IPS-20b (cell line): ENCODE measurements at regions not wholly inside any gene's neighbourhood (a gene's known extent, or its start where the extent isn't known, plus 50 kb on each side); places are given as distances from the start of the nearest gene placed in this dataset.

Experiments used
- H3K27ac ChIP-seq: one replicate; pipeline ENCODE4 v1.5.1; 2013; ENCODE audit warnings: low read length
- H3K27me3 ChIP-seq: 2 replicates; pipeline ENCODE4 v1.6.1; 2013; ENCODE audit warnings: mild to moderate bottlenecking, low read length, inconsistent platforms; ENCODE audit not compliant: insufficient read depth
- H3K36me3 ChIP-seq: 2 replicates; pipeline ENCODE4 v1.6.1; 2013; ENCODE audit warnings: low read depth, mild to moderate bottlenecking, inconsistent platforms, low read length, moderate library complexity; ENCODE audit not compliant: insufficient read depth
- H3K4me1 ChIP-seq: 2 replicates; pipeline ENCODE4 v1.6.1; 2013; ENCODE audit warnings: mild to moderate bottlenecking, control low read depth, inconsistent platforms, low read length, moderate library complexity; ENCODE audit not compliant: insufficient read depth
- H3K4me3 ChIP-seq: 2 replicates; pipeline ENCODE4 v1.5.1; 2013; ENCODE audit warnings: mild to moderate bottlenecking, low read length, inconsistent platforms
- H3K9ac ChIP-seq: 2 replicates; pipeline ENCODE4 v1.6.1; 2013; ENCODE audit warnings: low read depth, mild to moderate bottlenecking, inconsistent platforms, low read length, moderate library complexity
- H3K9me3 ChIP-seq: 2 replicates; pipeline ENCODE4 v1.6.1; 2013; ENCODE audit warnings: mild to moderate bottlenecking, low read depth, low read length, inconsistent platforms; ENCODE audit not compliant: insufficient read depth

GRCh38 chr12:75917715-75918114 lies 113.9 kb downstream of the PHLDA1 start:
- H3K36me3 ChIP-seq, result no peaks in the 10 kb centered on the region
- H3K27ac ChIP-seq, result no peak overlapping the region
- H3K4me1 ChIP-seq, result peaks cover 4% of the 10 kb centered on the region; the same call in 1 of the 2 replicates
- no peaks in the 10 kb centered on the region for H3K27me3 ChIP-seq
- H3K9me3 ChIP-seq, result no peaks in the 10 kb centered on the region
- no peak overlapping the region for H3K4me3 ChIP-seq
- H3K9ac ChIP-seq, result no peak overlapping the region

GRCh38 chr12:75917083-75917482 lies 114.5 kb downstream of the PHLDA1 start:
- Histone ChIP-seq H3K27me3 (no peaks in the 10 kb centered on the region), H3K27ac (no peak overlapping the region)

GRCh38 chr12:75913502-75914351 lies 117.8 kb downstream of the PHLDA1 start:
- Histone ChIP-seq H3K27ac (no peak overlapping the region), H3K4me1 (peaks cover 4% of the 10 kb centered on the region; the same call in 1 of the 2 replicates), H3K9me3 (no peaks in the 10 kb centered on the region), H3K36me3 (no peaks in the 10 kb centered on the region), H3K27me3 (no peaks in the 10 kb centered on the region), H3K4me3 (no peak overlapping the region), H3K9ac (no peak overlapping the region)

More at GRCh38 chr12:75917083-75917482, 114.5 kb downstream of the PHLDA1 start:
- H3K4me1 ChIP-seq, result peaks cover 4% of the 10 kb centered on the region; the same call in 1 of the 2 replicates
- no peak overlapping the region for H3K4me3 ChIP-seq
- H3K9me3 ChIP-seq, result no peaks in the 10 kb centered on the region
- no peak overlapping the region for H3K9ac ChIP-seq
- no peaks in the 10 kb centered on the region for H3K36me3 ChIP-seq

GRCh38 chr12:75909714-75910656 lies 121.6 kb downstream of the PHLDA1 start:
- Histone ChIP-seq H3K27me3 (no peaks in the 10 kb centered on the region), H3K36me3 (no peaks in the 10 kb centered on the region), H3K4me3 (no peak overlapping the region), H3K4me1 (no peaks in the 10 kb centered on the region), H3K27ac (no peak overlapping the region), H3K9ac (no peak overlapping the region), H3K9me3 (no peaks in the 10 kb centered on the region)

- Histone ChIP-seq H3K27me3 (no peaks in the 10 kb centered on the region), H3K4me1 (no peaks in the 10 kb centered on the region), H3K4me3 (no peak overlapping the region), H3K27ac (no peak overlapping the region), H3K36me3 (no peaks in the 10 kb centered on the region), H3K9ac (no peak overlapping the region), H3K9me3 (no peaks in the 10 kb centered on the region)
Measured at GRCh38 chr12:75908961-75909605, 122.5 kb downstream of the PHLDA1 start.

- H3K4me1 ChIP-seq, result no peaks in the 10 kb centered on the region
- H3K9me3 ChIP-seq, result no peaks in the 10 kb centered on the region
- no peak overlapping the region for H3K4me3 ChIP-seq
- H3K27ac ChIP-seq, result no peak overlapping the region
- H3K9ac ChIP-seq, result no peak overlapping the region
- no peaks in the 10 kb centered on the region for H3K27me3 ChIP-seq
- H3K36me3 ChIP-seq, result no peaks in the 10 kb centered on the region
Measured at GRCh38 chr12:75905922-75906321, 125.7 kb downstream of the PHLDA1 start.

GRCh38 chr12:75900781-75901254 lies 130.8 kb downstream of the PHLDA1 start:
- no peaks in the 10 kb centered on the region for H3K36me3 ChIP-seq
- no peak overlapping the region for H3K27ac ChIP-seq
- no peak overlapping the region for H3K4me3 ChIP-seq
- no peaks in the 10 kb centered on the region for H3K9me3 ChIP-seq
- H3K9ac ChIP-seq, result no peak overlapping the region
- no peaks in the 10 kb centered on the region for H3K4me1 ChIP-seq
- no peaks in the 10 kb centered on the region for H3K27me3 ChIP-seq

GRCh38 chr12:75900226-75900625 lies 131.3 kb downstream of the PHLDA1 start:
- Histone ChIP-seq H3K9me3 (no peaks in the 10 kb centered on the region), H3K27ac (no peak overlapping the region), H3K4me3 (no peak overlapping the region), H3K9ac (no peak overlapping the region), H3K4me1 (no peaks in the 10 kb centered on the region), H3K36me3 (no peaks in the 10 kb centered on the region), H3K27me3 (no peaks in the 10 kb centered on the region)

- Histone ChIP-seq H3K27ac (no peak overlapping the region), H3K9me3 (no peaks in the 10 kb centered on the region), H3K4me1 (no peaks in the 10 kb centered on the region; the same call in 1 of the 2 replicates)
Measured at GRCh38 chr12:75894965-75895754, 136.4 kb downstream of the PHLDA1 start.

GRCh38 chr12:75893765-75894164 lies 137.8 kb downstream of the PHLDA1 start:
- H3K36me3 ChIP-seq, result no peaks in the 10 kb centered on the region
- no peak overlapping the region for H3K9ac ChIP-seq
- H3K4me1 ChIP-seq, result peaks cover 4% of the 10 kb centered on the region; the same call in 1 of the 2 replicates
- no peaks in the 10 kb centered on the region for H3K27me3 ChIP-seq
- no peak overlapping the region for H3K4me3 ChIP-seq
- H3K9me3 ChIP-seq, result no peaks in the 10 kb centered on the region
- H3K27ac ChIP-seq, result no peak overlapping the region

More at GRCh38 chr12:75894965-75895754, 136.4 kb downstream of the PHLDA1 start:
- no peaks in the 10 kb centered on the region for H3K36me3 ChIP-seq
- no peak overlapping the region for H3K9ac ChIP-seq
- H3K27me3 ChIP-seq, result no peaks in the 10 kb centered on the region
- no peak overlapping the region for H3K4me3 ChIP-seq
